ENCODE measurements at regions not wholly inside any gene's neighbourhood (a gene's known extent, or its start where the extent isn't known, plus 50 kb on each side); places are given as distances from the start of the nearest gene placed in this dataset.

GRCh38 chr4:12555011-12555410, 929.1 kb downstream of the RAB28 start:
- DNase-seq = peak; percentile 37

- DNase-seq = no peak
Observed at GRCh38 chr4:12548678-12549077, 935.5 kb downstream of the RAB28 start.

- peak; percentile 71 for DNase-seq
Observed at GRCh38 chr4:12545812-12546211, 938.3 kb downstream of the RAB28 start.

GRCh38 chr4:12538162-12538561, 946.0 kb downstream of the RAB28 start:
- DNase-seq = peak; percentile 62

- DNase-seq = no peak
Observed at GRCh38 chr4:12534684-12535083, 949.5 kb downstream of the RAB28 start.

- no peak for DNase-seq
Observed at GRCh38 chr4:12519426-12519825, 964.7 kb downstream of the RAB28 start.

GRCh38 chr4:12507868-12508481, 976.2 kb downstream of the RAB28 start:
- no peak for DNase-seq

- DNase-seq = peak; percentile 34
Observed at GRCh38 chr4:12500409-12500808, 983.7 kb downstream of the RAB28 start.

GRCh38 chr4:12499693-12500092, 984.4 kb downstream of the RAB28 start:
- peak; percentile 98 for DNase-seq

- no peak for DNase-seq
Observed at GRCh38 chr4:12495211-12495610, 988.9 kb downstream of the RAB28 start.

- DNase-seq = peak; percentile 50
Observed at GRCh38 chr4:12492730-12493393, 991.3 kb downstream of the RAB28 start.

GRCh38 chr4:12488672-12489071, 995.5 kb downstream of the RAB28 start:
- peak; percentile 83 for DNase-seq

GRCh38 chr4:12487000-12487399, 997.1 kb downstream of the RAB28 start:
- DNase-seq = no peak

GRCh38 chr4:12472087-12472486, 1012.1 kb downstream of the RAB28 start:
- no peak for DNase-seq

GRCh38 chr4:12471193-12471592, 1012.9 kb downstream of the RAB28 start:
- no peak for DNase-seq

- peak; percentile 88 for DNase-seq
Observed at GRCh38 chr4:12461576-12461975, 1022.6 kb downstream of the RAB28 start.

GRCh38 chr4:12459126-12459525, 1025.0 kb downstream of the RAB28 start:
- DNase-seq = no peak

GRCh38 chr4:12458621-12459020, 1025.5 kb downstream of the RAB28 start:
- DNase-seq = peak; percentile 62

GRCh38 chr4:12452291-12452690, 1023.6 kb upstream of the HS3ST1 start:
- DNase-seq = no peak

GRCh38 chr4:12447451-12447850, 1018.8 kb upstream of the HS3ST1 start:
- DNase-seq = no peak

GRCh38 chr4:12446657-12447185, 1018.0 kb upstream of the HS3ST1 start:
- DNase-seq = no peak

GRCh38 chr4:12446256-12446655, 1017.6 kb upstream of the HS3ST1 start:
- no peak for DNase-seq

- DNase-seq = no peak
Observed at GRCh38 chr4:12445711-12446235, 1017.1 kb upstream of the HS3ST1 start.

- peak; percentile 19 for DNase-seq
Observed at GRCh38 chr4:12439633-12440305, 1011.1 kb upstream of the HS3ST1 start.

Data from DMS53 (cell line).